ENCODE measurements at regions not wholly inside any gene's neighbourhood (a gene's known extent, or its start where the extent isn't known, plus 50 kb on each side); places are given as distances from the start of the nearest gene placed in this dataset.

- Histone ChIP-seq H3K36me3 (ENCODE audit: control insufficient read depth, insufficient read depth, low read length) (no peaks in the 10 kb centered on the region), H3K4me1 (ENCODE audit: control insufficient read depth, insufficient read depth, low read length) (peaks cover 9% of the 10 kb centered on the region; the same call in 1 of the 2 replicates), H3K9ac (ENCODE audit: low read depth, low read length) (no peak overlapping the region), H3K27ac (ENCODE audit: low read depth, low read length) (no peak overlapping the region), H3K9me3 (ENCODE audit: control insufficient read depth, insufficient read depth, low read length) (no peaks in the 10 kb centered on the region), H3K27me3 (ENCODE audit: control insufficient read depth, insufficient read depth, low read length) (no peaks in the 10 kb centered on the region; the same call in 1 of the 2 replicates), H3K4me3 (ENCODE audit: low read depth, low read length) (no peak overlapping the region)
These were observed 52.8 kb downstream of the FAM43A start for GRCh38 chr3:194738254-194739093.

- Histone ChIP-seq H3K4me3 (ENCODE audit: low read depth, low read length) (no peak overlapping the region), H3K36me3 (ENCODE audit: control insufficient read depth, insufficient read depth, low read length) (no peaks in the 10 kb centered on the region), H3K9me3 (ENCODE audit: control insufficient read depth, insufficient read depth, low read length) (no peaks in the 10 kb centered on the region), H3K27me3 (ENCODE audit: control insufficient read depth, insufficient read depth, low read length) (no peaks in the 10 kb centered on the region; the same call in 1 of the 2 replicates), H3K27ac (ENCODE audit: low read depth, low read length) (no peak overlapping the region), H3K9ac (ENCODE audit: low read depth, low read length) (no peak overlapping the region), H3K4me1 (ENCODE audit: control insufficient read depth, insufficient read depth, low read length) (peaks cover 9% of the 10 kb centered on the region; the same call in 1 of the 2 replicates)
These were observed 54.0 kb downstream of the FAM43A start for GRCh38 chr3:194739498-194740284.

- H3K36me3 ChIP-seq (ENCODE audit: control insufficient read depth, insufficient read depth, low read length), result no peaks in the 10 kb centered on the region
- H3K9me3 ChIP-seq (ENCODE audit: control insufficient read depth, insufficient read depth, low read length), result no peaks in the 10 kb centered on the region
- peak overlapping the region; percentile 74 for H3K27ac ChIP-seq (ENCODE audit: low read depth, low read length)
- H3K9ac ChIP-seq (ENCODE audit: low read depth, low read length), result no peak overlapping the region
- no peaks in the 10 kb centered on the region; the same call in 1 of the 2 replicates for H3K27me3 ChIP-seq (ENCODE audit: control insufficient read depth, insufficient read depth, low read length)
- H3K4me3 ChIP-seq (ENCODE audit: low read depth, low read length), result no peak overlapping the region
- peaks cover 9% of the 10 kb centered on the region; the same call in 1 of the 2 replicates for H3K4me1 ChIP-seq (ENCODE audit: control insufficient read depth, insufficient read depth, low read length)
These were observed 55.3 kb downstream of the FAM43A start for GRCh38 chr3:194740859-194741491.

- H3K4me3 ChIP-seq (ENCODE audit: low read depth, low read length), result no peak overlapping the region
These were observed 56.2 kb downstream of the FAM43A start for GRCh38 chr3:194741916-194742315.

GRCh38 chr3:194744826-194745225, 59.1 kb downstream of the FAM43A start:
- Histone ChIP-seq H3K4me1 (ENCODE audit: control insufficient read depth, insufficient read depth, low read length) (peaks cover 26% of the 10 kb centered on the region; the same call in 1 of the 2 replicates), H3K4me3 (ENCODE audit: low read depth, low read length) (no peak overlapping the region), H3K27ac (ENCODE audit: low read depth, low read length) (no peak overlapping the region), H3K9ac (ENCODE audit: low read depth, low read length) (no peak overlapping the region), H3K36me3 (ENCODE audit: control insufficient read depth, insufficient read depth, low read length) (no peaks in the 10 kb centered on the region), H3K9me3 (ENCODE audit: control insufficient read depth, insufficient read depth, low read length) (no peaks in the 10 kb centered on the region), H3K27me3 (ENCODE audit: control insufficient read depth, insufficient read depth, low read length) (no peaks in the 10 kb centered on the region)

More at GRCh38 chr3:194741916-194742315, 56.2 kb downstream of the FAM43A start:
- H3K9ac ChIP-seq (ENCODE audit: low read depth, low read length), result no peak overlapping the region
- no peaks in the 10 kb centered on the region; the same call in 1 of the 2 replicates for H3K27me3 ChIP-seq (ENCODE audit: control insufficient read depth, insufficient read depth, low read length)
- H3K9me3 ChIP-seq (ENCODE audit: control insufficient read depth, insufficient read depth, low read length), result no peaks in the 10 kb centered on the region
- H3K27ac ChIP-seq (ENCODE audit: low read depth, low read length), result no peak overlapping the region
- H3K36me3 ChIP-seq (ENCODE audit: control insufficient read depth, insufficient read depth, low read length), result no peaks in the 10 kb centered on the region
- H3K4me1 ChIP-seq (ENCODE audit: control insufficient read depth, insufficient read depth, low read length), result peaks cover 9% of the 10 kb centered on the region; the same call in 1 of the 2 replicates

DNA sequence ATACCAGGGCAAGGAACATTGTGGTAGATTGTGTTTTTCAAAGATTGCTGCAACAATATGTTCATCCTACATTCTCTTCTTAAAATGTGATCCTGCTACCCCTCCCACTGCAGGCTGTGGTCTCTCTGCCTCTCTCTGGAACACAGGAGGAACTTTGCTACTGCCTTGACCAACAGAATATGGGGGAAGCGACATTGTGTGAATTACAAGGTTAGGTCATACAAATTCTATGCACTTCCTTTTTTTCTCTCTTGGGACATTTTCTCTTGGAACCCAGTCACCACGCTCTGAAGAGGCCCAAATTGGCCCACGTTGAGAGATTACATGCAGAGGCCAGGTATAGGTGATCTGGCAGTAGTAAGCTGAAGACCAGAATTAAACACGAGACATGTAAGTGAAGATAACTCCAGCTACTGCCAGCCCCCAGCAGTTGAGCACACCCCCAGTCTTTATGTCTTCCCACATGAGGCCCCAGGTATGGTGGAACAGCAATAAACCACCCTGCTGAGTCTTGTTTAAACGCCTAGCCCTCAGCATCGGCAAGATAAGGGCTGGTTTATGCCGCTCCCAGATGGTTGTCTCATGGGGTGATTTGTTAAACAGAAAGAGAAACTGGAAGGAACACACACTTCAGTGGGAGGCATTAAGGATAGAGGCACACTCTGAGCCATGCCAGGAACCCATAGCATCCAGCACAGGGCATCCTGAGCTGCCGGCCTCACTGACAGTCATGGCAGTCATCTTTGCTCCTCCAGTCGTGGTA, 59.9 kb downstream of the FAM43A start:
- Histone ChIP-seq H3K27me3 (ENCODE audit: control insufficient read depth, insufficient read depth, low read length) (no peaks in the 10 kb centered on the region), H3K27ac (ENCODE audit: low read depth, low read length) (no peak overlapping the region), H3K4me1 (ENCODE audit: control insufficient read depth, insufficient read depth, low read length) (peaks cover 34% of the 10 kb centered on the region), H3K36me3 (ENCODE audit: control insufficient read depth, insufficient read depth, low read length) (no peaks in the 10 kb centered on the region), H3K4me3 (ENCODE audit: low read depth, low read length) (no peak overlapping the region), H3K9me3 (ENCODE audit: control insufficient read depth, insufficient read depth, low read length) (no peaks in the 10 kb centered on the region), H3K9ac (ENCODE audit: low read depth, low read length) (no peak overlapping the region)

DNA sequence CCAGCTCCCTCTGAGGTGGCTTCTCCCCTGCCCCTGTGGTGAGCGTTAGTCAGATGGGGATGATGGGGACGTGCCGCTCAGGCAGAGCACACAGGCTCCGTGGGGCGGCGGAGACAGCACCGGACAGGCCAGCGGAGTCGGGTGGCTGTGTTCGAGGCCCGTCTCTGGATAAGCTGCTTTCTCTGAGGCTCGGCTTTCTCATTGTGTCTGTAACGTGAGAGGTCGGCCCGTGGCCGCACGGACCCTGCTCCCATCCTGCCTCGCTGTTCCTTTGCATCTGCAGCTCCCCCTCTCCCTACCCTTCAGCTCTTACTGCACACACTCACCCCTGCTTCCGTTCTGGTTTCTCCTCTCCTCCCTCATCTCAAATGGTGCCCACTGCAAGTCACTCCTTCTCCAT, 62.5 kb downstream of the FAM43A start:
- Histone ChIP-seq H3K36me3 (ENCODE audit: control insufficient read depth, insufficient read depth, low read length) (no peaks in the 10 kb centered on the region), H3K27ac (ENCODE audit: low read depth, low read length) (no peak overlapping the region), H3K4me3 (ENCODE audit: low read depth, low read length) (no peak overlapping the region), H3K9me3 (ENCODE audit: control insufficient read depth, insufficient read depth, low read length) (no peaks in the 10 kb centered on the region), H3K27me3 (ENCODE audit: control insufficient read depth, insufficient read depth, low read length) (no peaks in the 10 kb centered on the region), H3K4me1 (ENCODE audit: control insufficient read depth, insufficient read depth, low read length) (peaks cover 28% of the 10 kb centered on the region), H3K9ac (ENCODE audit: low read depth, low read length) (no peak overlapping the region)

DNA sequence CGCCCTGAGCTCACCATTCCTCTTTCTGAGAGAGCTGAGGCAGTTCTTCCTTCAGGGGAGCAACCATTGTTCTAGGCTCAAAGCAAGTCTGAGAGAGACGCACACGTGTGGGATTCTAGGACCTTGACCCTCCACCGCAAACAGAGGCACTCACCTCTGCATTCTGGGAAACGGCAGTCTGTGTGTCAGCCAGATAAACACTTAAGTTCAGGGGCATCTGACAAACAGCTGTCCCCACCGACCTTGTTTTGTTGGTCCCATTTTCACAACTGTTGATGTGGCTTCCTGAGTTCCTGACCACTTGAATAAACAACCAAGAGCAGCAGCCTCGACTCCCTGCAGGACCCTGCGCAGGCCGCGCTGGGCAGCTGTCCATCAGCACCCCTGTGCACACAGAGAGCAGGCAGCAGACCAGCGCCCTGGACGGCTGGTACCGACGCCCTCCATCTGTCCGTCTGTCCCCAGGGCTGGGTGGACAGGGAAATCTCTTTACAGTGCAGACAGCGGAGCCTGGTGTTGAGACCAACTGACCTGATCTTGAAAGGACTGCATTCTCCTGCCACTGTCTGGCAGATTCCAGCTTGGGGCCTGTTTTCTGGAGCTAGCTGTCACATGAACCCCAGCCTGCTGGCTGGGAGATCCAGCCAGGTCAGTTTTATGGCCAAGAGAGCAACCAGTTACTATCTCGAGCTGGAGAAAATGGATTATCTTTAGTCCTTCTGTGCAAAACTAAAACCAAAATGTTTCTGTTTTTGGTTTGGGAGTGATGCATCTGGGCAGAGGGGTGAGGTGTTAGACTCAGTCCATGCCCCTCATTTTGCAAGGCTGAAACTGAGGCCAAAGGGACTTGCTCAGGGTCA, 64.2 kb downstream of the FAM43A start:
- Histone ChIP-seq H3K27me3 (ENCODE audit: control insufficient read depth, insufficient read depth, low read length) (no peaks in the 10 kb centered on the region), H3K9me3 (ENCODE audit: control insufficient read depth, insufficient read depth, low read length) (no peaks in the 10 kb centered on the region), H3K27ac (ENCODE audit: low read depth, low read length) (peak overlapping the region; percentile 67), H3K9ac (ENCODE audit: low read depth, low read length) (no peak overlapping the region), H3K4me3 (ENCODE audit: low read depth, low read length) (no peak overlapping the region), H3K4me1 (ENCODE audit: control insufficient read depth, insufficient read depth, low read length) (peaks cover 28% of the 10 kb centered on the region), H3K36me3 (ENCODE audit: control insufficient read depth, insufficient read depth, low read length) (no peaks in the 10 kb centered on the region)

GRCh38 chr3:194750491-194750828, 64.8 kb downstream of the FAM43A start:
- H3K4me3 ChIP-seq (ENCODE audit: low read depth, low read length), result no peak overlapping the region

More at GRCh38 chr3:194750491-194750828, 64.8 kb downstream of the FAM43A start:
- Histone ChIP-seq H3K36me3 (ENCODE audit: control insufficient read depth, insufficient read depth, low read length) (no peaks in the 10 kb centered on the region), H3K4me1 (ENCODE audit: control insufficient read depth, insufficient read depth, low read length) (peaks cover 28% of the 10 kb centered on the region), H3K9ac (ENCODE audit: low read depth, low read length) (no peak overlapping the region), H3K27ac (ENCODE audit: low read depth, low read length) (peak overlapping the region; percentile 67), H3K27me3 (ENCODE audit: control insufficient read depth, insufficient read depth, low read length) (no peaks in the 10 kb centered on the region), H3K9me3 (ENCODE audit: control insufficient read depth, insufficient read depth, low read length) (no peaks in the 10 kb centered on the region)
